ENCODE measurements at regions not wholly inside any gene's neighbourhood (a gene's known extent, or its start where the extent isn't known, plus 50 kb on each side); places are given as distances from the start of the nearest gene placed in this dataset.
"Not testable (repeated sequence)": the region's sequence is repeated elsewhere in the genome, so short reads cannot be mapped to it uniquely, and the experiment has no call there.

- no peak for TF ChIP-seq CTCF (IDR thresholded peaks at IDR 0.05)
- Histone ChIP-seq H3K4me1 (no peaks in the 10 kb centered on the region), H3K4me3 (no peak overlapping the region), H3K27ac (no peak overlapping the region), H3K9me3 (no peaks in the 10 kb centered on the region), H3K27me3 (ENCODE audit: insufficient read depth in 3 of 3, low read length in 2 of 3) (no peaks in the 10 kb centered on the region), H3K36me3 (ENCODE audit: insufficient read depth in 1 of 2, low read depth in 1 of 2) (no peaks in the 10 kb centered on the region)
- ATAC-seq (no peak), DNase-seq (no peak)
- intact Hi-C loops (cut with DNase I), result loop anchor here in 1 of 2 donors (10.0 kb wide), 1 partner anchor 777 kb away; no protein-coding TSS in a partner anchor
- WGBS, 3 donors, result 77 to 82% (median 82%) methylated on average over 7 of the region's 7 CpGs
Measured at GRCh38 chrX:121571333-121571732, 523.9 kb downstream of the GLUD2 start.

- not testable (repeated sequence) for H3K27ac ChIP-seq; DNase-seq; H3K27me3 ChIP-seq (ENCODE audit: insufficient read depth in 3 of 3, low read length in 2 of 3); H3K4me3 ChIP-seq; ATAC-seq; H3K9me3 ChIP-seq; H3K36me3 ChIP-seq (ENCODE audit: insufficient read depth in 1 of 2, low read depth in 1 of 2); H3K4me1 ChIP-seq
- intact Hi-C loops (cut with DNase I), result loop anchor here in 1 of 2 donors (10.0 kb wide), 1 partner anchor 780 kb away; no protein-coding TSS in a partner anchor
- 95 to 100% (median 97%) methylated on average over 2 of the region's 2 CpGs for WGBS, 3 donors
Measured at GRCh38 chrX:121574384-121574783, 527.0 kb downstream of the GLUD2 start.

GRCh38 chrX:121579016-121579760, 531.8 kb downstream of the GLUD2 start:
- intact Hi-C loops (cut with DNase I), result loop anchor here in 1 of 2 donors (10.0 kb wide), 1 partner anchor 784 kb away; no protein-coding TSS in a partner anchor
- Histone ChIP-seq H3K27me3 (ENCODE audit: insufficient read depth in 3 of 3, low read length in 2 of 3) (no peaks in the 10 kb centered on the region), H3K27ac (no peak overlapping the region), H3K4me1 (no peaks in the 10 kb centered on the region), H3K9me3 (no peaks in the 10 kb centered on the region), H3K4me3 (no peak overlapping the region), H3K36me3 (ENCODE audit: insufficient read depth in 1 of 2, low read depth in 1 of 2) (no peaks in the 10 kb centered on the region)
- WGBS, 3 donors, result 13 to 21% (median 15%) methylated on average over 3 of the region's 3 CpGs
- TF ChIP-seq CTCF (IDR thresholded peaks at IDR 0.05), result peak; percentile 24
- ATAC-seq (no peak), DNase-seq (no peak)

GRCh38 chrX:121581885-121582284, 534.5 kb downstream of the GLUD2 start:
- Histone ChIP-seq H3K27ac (no peak overlapping the region), H3K4me1 (no peaks in the 10 kb centered on the region), H3K9me3 (no peaks in the 10 kb centered on the region), H3K36me3 (ENCODE audit: insufficient read depth in 1 of 2, low read depth in 1 of 2) (no peaks in the 10 kb centered on the region), H3K27me3 (ENCODE audit: insufficient read depth in 3 of 3, low read length in 2 of 3) (no peaks in the 10 kb centered on the region), H3K4me3 (no peak overlapping the region)
- 37 to 49% (median 43%) methylated on average over 4 of the region's 4 CpGs for WGBS, 3 donors
- ATAC-seq (no peak), DNase-seq (no peak)
- TF ChIP-seq CTCF (IDR thresholded peaks at IDR 0.05), result no peak
- intact Hi-C loops (cut with DNase I), result no loop called here

- no peaks in the 10 kb centered on the region for H3K36me3 ChIP-seq (ENCODE audit: insufficient read depth in 1 of 2, low read depth in 1 of 2)
- intact Hi-C loops (cut with DNase I), result no loop called here
- no peak overlapping the region for H3K27ac ChIP-seq
- no peaks in the 10 kb centered on the region for H3K9me3 ChIP-seq
- TF ChIP-seq CTCF (IDR thresholded peaks at IDR 0.05), result no peak
- DNase-seq (no peak), ATAC-seq (no peak)
- no peaks in the 10 kb centered on the region for H3K27me3 ChIP-seq (ENCODE audit: insufficient read depth in 3 of 3, low read length in 2 of 3)
- 44 to 60% (median 59%) methylated on average over 3 of the region's 3 CpGs for WGBS, 3 donors
- no peaks in the 10 kb centered on the region for H3K4me1 ChIP-seq
- H3K4me3 ChIP-seq, result no peak overlapping the region
Measured at GRCh38 chrX:121585626-121586025, 538.2 kb downstream of the GLUD2 start.
